Loucy (cell line): ENCODE measurements at regions not wholly inside any gene's neighbourhood (a gene's known extent, or its start where the extent isn't known, plus 50 kb on each side); places are given as distances from the start of the nearest gene placed in this dataset.
"Not testable (repeated sequence)": the region's sequence is repeated elsewhere in the genome, so short reads cannot be mapped to it uniquely, and the experiment has no call there.

Experiments
- H2AFZ ChIP-seq: fragments of 200-600 bp; sonication (generic); 2 replicates; pipeline ENCODE4 v1.6.0; 2016; ENCODE audit warnings: antibody characterized with exemption, mild to moderate bottlenecking, low read length, moderate library complexity
- H3F3A ChIP-seq: fragments of 200-600 bp; 2 replicates; pipeline ENCODE4 v1.6.0; 2016; ENCODE audit warnings: antibody characterized with exemption, low read depth, mild to moderate bottlenecking
- H3K27me3 ChIP-seq: fragments of 200-600 bp; sonication (generic); 2 replicates; pipeline ENCODE4 v1.6.1; 2014; ENCODE audit warnings: low read length, mild to moderate bottlenecking; ENCODE audit not compliant: insufficient read depth, poor library complexity, severe bottlenecking
- H3K36me3 ChIP-seq: fragments of 200-600 bp; sonication (generic); 2 replicates; pipeline ENCODE4 v1.6.1; 2016; ENCODE audit warnings: low read length; ENCODE audit not compliant: insufficient read depth
- H3K4me1 ChIP-seq: fragments of 200-600 bp; sonication (generic); 2 replicates; pipeline ENCODE4 v1.5.1; 2014; ENCODE audit warnings: low read length, mild to moderate bottlenecking; ENCODE audit not compliant: insufficient read depth, poor library complexity, severe bottlenecking
- H3K4me2 ChIP-seq: fragments of 200-600 bp; sonication (generic); 2 replicates; pipeline ENCODE4 v1.6.0; 2014; ENCODE audit warnings: antibody characterized with exemption, low read length, low read depth, mild to moderate bottlenecking; ENCODE audit not compliant: poor library complexity, severe bottlenecking
- H3K4me3 ChIP-seq: fragments of 200-600 bp; sonication (generic); 2 replicates; pipeline ENCODE4 v1.5.1; 2014; ENCODE audit warnings: low read length, mild to moderate bottlenecking, mixed read lengths; ENCODE audit not compliant: poor library complexity, severe bottlenecking
- H3K79me2 ChIP-seq: fragments of 200-600 bp; sonication (generic); 2 replicates; pipeline ENCODE4 v1.6.1; 2014; ENCODE audit warnings: low read length; ENCODE audit not compliant: insufficient read depth
- H3K9ac ChIP-seq: fragments of 200-600 bp; sonication (generic); 2 replicates; pipeline ENCODE4 v1.6.0; 2014; ENCODE audit warnings: mild to moderate bottlenecking, low read depth, low read length, moderate library complexity; ENCODE audit not compliant: poor library complexity, severe bottlenecking
- H3K9me2 ChIP-seq: fragments of 200-600 bp; sonication (generic); replicated peaks from 2 replicates; pipeline ENCODE4 v1.6.1; 2016; ENCODE audit warnings: low read depth, low read length, mixed read lengths
- H3K9me3 ChIP-seq: fragments of 200-600 bp; sonication (generic); 2 replicates; pipeline ENCODE4 v1.6.1; 2014; ENCODE audit warnings: mild to moderate bottlenecking, antibody characterized with exemption, low read length, low read depth; ENCODE audit not compliant: insufficient read depth
- H4K20me1 ChIP-seq: fragments of 200-600 bp; sonication (generic); 2 replicates; pipeline ENCODE4 v1.6.0; 2014; ENCODE audit warnings: antibody characterized with exemption, low read length, mild to moderate bottlenecking; ENCODE audit not compliant: insufficient read depth, poor library complexity, severe bottlenecking
- CTCF ChIP-seq: fragments of 200-600 bp; sonication (generic); conservative IDR thresholded peaks from 2 replicates; pipeline ENCODE4 v1.5.1; 2014; ENCODE audit warnings: mild to moderate bottlenecking, antibody characterized with exemption, low read length
- EZH2phosphoT487 ChIP-seq: fragments of 200-600 bp; IDR thresholded peaks from 2 replicates; pipeline ENCODE4 v1.6.1; 2018; ENCODE audit warnings: antibody characterized with exemption, mild to moderate bottlenecking, moderate library complexity, borderline replicate concordance

- H3K4me3 ChIP-seq = peak overlapping the region; percentile 19
- TF ChIP-seq EZH2phosphoT487 (no peak), CTCF (no peak)
- peaks cover 11% of the 10 kb centered on the region for H3K4me1 ChIP-seq
- H3F3A ChIP-seq = no peaks in the 10 kb centered on the region
- peak overlapping the region; percentile 3 for H3K9ac ChIP-seq
- H3K36me3 ChIP-seq = no peaks in the 10 kb centered on the region
- H2AFZ ChIP-seq = peak overlapping the region; percentile 70
- H3K27me3 ChIP-seq = no peaks in the 10 kb centered on the region
- no peaks in the 10 kb centered on the region for H3K9me2 ChIP-seq
- H3K9me3 ChIP-seq = no peaks in the 10 kb centered on the region
- peak overlapping the region; percentile 56 for H3K4me2 ChIP-seq
- H3K79me2 ChIP-seq = no peaks in the 10 kb centered on the region
- no peaks in the 10 kb centered on the region for H4K20me1 ChIP-seq
Measured at GRCh38 chr1:72394457-72394856, 112.1 kb upstream of the NEGR1 start.

- no peak overlapping the region for H2AFZ ChIP-seq
- H3K9ac ChIP-seq = no peak overlapping the region
- TF ChIP-seq CTCF (no peak), EZH2phosphoT487 (no peak)
- no peaks in the 10 kb centered on the region for H3K9me2 ChIP-seq
- no peaks in the 10 kb centered on the region for H3K79me2 ChIP-seq
- H3K9me3 ChIP-seq = no peaks in the 10 kb centered on the region
- no peaks in the 10 kb centered on the region for H3K27me3 ChIP-seq
- H3K4me3 ChIP-seq = no peak overlapping the region
- no peaks in the 10 kb centered on the region for H3F3A ChIP-seq
- H3K4me1 ChIP-seq = peaks cover 14% of the 10 kb centered on the region
- H3K36me3 ChIP-seq = no peaks in the 10 kb centered on the region
- no peaks in the 10 kb centered on the region for H4K20me1 ChIP-seq
- no peak overlapping the region for H3K4me2 ChIP-seq
Measured at GRCh38 chr1:72379072-72379471, 96.7 kb upstream of the NEGR1 start.

- H4K20me1 ChIP-seq = no peaks in the 10 kb centered on the region
- H2AFZ ChIP-seq = no peak overlapping the region
- H3K36me3 ChIP-seq = no peaks in the 10 kb centered on the region
- H3K9me3 ChIP-seq = no peaks in the 10 kb centered on the region
- peak overlapping the region; percentile 9 for H3K4me2 ChIP-seq
- no peak overlapping the region for H3K9ac ChIP-seq
- no peak overlapping the region for H3K4me3 ChIP-seq
- no peak for TF ChIP-seq EZH2phosphoT487
- no peaks in the 10 kb centered on the region for H3K27me3 ChIP-seq
- no peaks in the 10 kb centered on the region for H3F3A ChIP-seq
- H3K79me2 ChIP-seq = no peaks in the 10 kb centered on the region
- H3K9me2 ChIP-seq = no peaks in the 10 kb centered on the region
- H3K4me1 ChIP-seq = peaks cover 40% of the 10 kb centered on the region
Measured at GRCh38 chr1:72375226-72375625, 92.9 kb upstream of the NEGR1 start.

GRCh38 chr1:72371259-72372035, 89.1 kb upstream of the NEGR1 start:
- no peaks in the 10 kb centered on the region for H4K20me1 ChIP-seq
- H3K9me2 ChIP-seq = no peaks in the 10 kb centered on the region
- H3K79me2 ChIP-seq = no peaks in the 10 kb centered on the region
- no peaks in the 10 kb centered on the region for H3K9me3 ChIP-seq
- no peaks in the 10 kb centered on the region for H3F3A ChIP-seq
- H3K36me3 ChIP-seq = no peaks in the 10 kb centered on the region
- H2AFZ ChIP-seq = no peak overlapping the region
- no peaks in the 10 kb centered on the region for H3K27me3 ChIP-seq
- no peak for TF ChIP-seq EZH2phosphoT487
- peak; percentile 50 for TF ChIP-seq CTCF
- H3K4me2 ChIP-seq = no peak overlapping the region
- H3K4me3 ChIP-seq = no peak overlapping the region
- no peak overlapping the region for H3K9ac ChIP-seq
- H3K4me1 ChIP-seq = peaks cover 68% of the 10 kb centered on the region

- not testable (repeated sequence) for H3K9me2 ChIP-seq, H3K4me2 ChIP-seq, H3K9me3 ChIP-seq, H3K79me2 ChIP-seq, H2AFZ ChIP-seq, H4K20me1 ChIP-seq, H3F3A ChIP-seq, H3K36me3 ChIP-seq, H3K9ac ChIP-seq, H3K4me3 ChIP-seq, H3K27me3 ChIP-seq
- peaks cover 67% of the 10 kb centered on the region for H3K4me1 ChIP-seq
Measured at GRCh38 chr1:72370836-72371235, 88.5 kb upstream of the NEGR1 start.
